ENCODE measurements at regions not wholly inside any gene's neighbourhood (a gene's known extent, or its start where the extent isn't known, plus 50 kb on each side); places are given as distances from the start of the nearest gene placed in this dataset.

DNA sequence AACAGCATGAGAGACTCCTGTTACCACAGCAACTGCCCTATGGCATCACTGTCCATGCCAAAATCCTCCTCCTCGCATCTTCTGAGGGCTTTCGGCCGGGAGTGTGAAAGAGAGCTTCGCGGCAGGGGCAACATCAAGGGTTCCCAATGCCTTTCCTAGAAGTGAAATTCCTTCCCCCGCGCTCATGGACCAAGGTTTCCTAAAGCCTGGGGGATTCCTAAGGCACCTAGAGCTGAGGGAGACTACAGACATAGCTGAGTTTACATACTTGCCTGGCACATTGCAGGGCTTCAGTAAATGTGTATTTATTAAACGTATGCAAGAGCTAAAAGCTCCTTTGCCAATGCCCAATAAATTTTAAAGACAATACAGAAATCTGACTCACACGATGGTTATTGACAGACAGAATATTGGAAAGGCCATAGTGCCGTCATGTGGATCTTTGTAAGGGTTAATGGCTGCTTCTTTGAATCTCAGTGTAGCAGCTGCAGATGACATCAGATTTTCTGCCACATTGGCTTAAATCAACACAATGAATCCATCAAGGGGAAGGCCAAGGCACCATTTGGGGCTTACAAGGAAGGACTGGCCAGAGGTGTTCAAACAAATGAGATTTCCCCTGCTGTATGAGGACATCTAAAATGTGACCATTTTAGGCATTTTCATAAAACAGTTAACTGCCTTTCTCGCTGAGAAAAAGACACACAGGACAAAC is 281.2 kb upstream of the JARID2 start:
- Histone ChIP-seq H3K9me3 (ENCODE audit: control insufficient read depth in 1 of 2, low read length in 2 of 2) (no peaks in the 10 kb centered on the region), H3K36me3 (ENCODE audit: control insufficient read depth in 1 of 2, insufficient read depth in 2 of 2, low read length in 2 of 2) (no peaks in the 10 kb centered on the region), H3K27ac (ENCODE audit: low read depth, low read length) (no peak overlapping the region), H3K4me1 (ENCODE audit: control insufficient read depth in 1 of 2, insufficient read depth in 2 of 2, low read length in 2 of 2) (peaks cover 9 to 11% of the 10 kb centered on the region in 2 donors), H3K4me3 (ENCODE audit: low read depth in 1 of 2, low read length in 2 of 2) (no peak overlapping the region), H3K9ac (ENCODE audit: low read depth in 1 of 2, low read length in 2 of 2) (no peak overlapping the region), H3K27me3 (ENCODE audit: control insufficient read depth in 1 of 2, insufficient read depth in 2 of 2, low read length in 2 of 2) (no peaks in the 10 kb centered on the region)

DNA sequence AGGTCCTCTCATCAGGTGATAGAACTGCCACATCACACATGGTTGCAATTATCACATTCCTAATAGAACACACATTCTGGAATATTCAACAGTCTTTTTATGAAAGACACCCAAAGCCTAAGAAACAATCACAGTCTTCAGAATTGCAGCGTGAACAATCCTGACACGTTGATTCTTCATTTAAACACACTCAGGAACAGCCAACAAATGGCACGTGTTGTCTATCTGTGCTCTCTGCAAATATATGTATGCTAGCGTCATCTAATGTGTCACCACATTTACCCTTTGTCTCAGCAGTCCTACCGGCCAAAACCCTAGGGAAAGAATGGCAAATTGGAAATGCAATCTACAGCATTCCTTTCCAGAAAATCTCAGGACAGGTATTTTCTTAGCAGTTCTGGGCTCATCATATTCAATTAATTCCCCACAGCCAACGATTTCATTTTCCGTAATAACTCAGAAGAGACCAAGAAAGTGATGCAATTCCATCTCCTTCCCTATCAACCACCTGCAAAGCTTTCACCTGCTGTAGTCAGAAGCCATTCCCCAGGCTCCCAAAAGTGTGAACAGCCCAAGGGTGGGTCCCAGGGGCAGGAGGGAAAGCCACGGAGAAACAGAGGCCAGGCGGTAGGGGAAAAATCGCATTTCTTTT is 280.3 kb upstream of the JARID2 start:
- H3K36me3 ChIP-seq (ENCODE audit: control insufficient read depth in 1 of 2, insufficient read depth in 2 of 2, low read length in 2 of 2): no peaks in the 10 kb centered on the region
- no peak overlapping the region for H3K27ac ChIP-seq (ENCODE audit: low read depth, low read length)
- H3K9me3 ChIP-seq (ENCODE audit: control insufficient read depth in 1 of 2, low read length in 2 of 2): no peaks in the 10 kb centered on the region
- no peaks in the 10 kb centered on the region for H3K27me3 ChIP-seq (ENCODE audit: control insufficient read depth in 1 of 2, insufficient read depth in 2 of 2, low read length in 2 of 2)
- H3K4me3 ChIP-seq (ENCODE audit: low read depth in 1 of 2, low read length in 2 of 2): no peak overlapping the region
- H3K9ac ChIP-seq (ENCODE audit: low read depth in 1 of 2, low read length in 2 of 2): no peak overlapping the region
- H3K4me1 ChIP-seq (ENCODE audit: control insufficient read depth in 1 of 2, insufficient read depth in 2 of 2, low read length in 2 of 2): peaks cover 9 to 11% of the 10 kb centered on the region in 2 donors

DNA sequence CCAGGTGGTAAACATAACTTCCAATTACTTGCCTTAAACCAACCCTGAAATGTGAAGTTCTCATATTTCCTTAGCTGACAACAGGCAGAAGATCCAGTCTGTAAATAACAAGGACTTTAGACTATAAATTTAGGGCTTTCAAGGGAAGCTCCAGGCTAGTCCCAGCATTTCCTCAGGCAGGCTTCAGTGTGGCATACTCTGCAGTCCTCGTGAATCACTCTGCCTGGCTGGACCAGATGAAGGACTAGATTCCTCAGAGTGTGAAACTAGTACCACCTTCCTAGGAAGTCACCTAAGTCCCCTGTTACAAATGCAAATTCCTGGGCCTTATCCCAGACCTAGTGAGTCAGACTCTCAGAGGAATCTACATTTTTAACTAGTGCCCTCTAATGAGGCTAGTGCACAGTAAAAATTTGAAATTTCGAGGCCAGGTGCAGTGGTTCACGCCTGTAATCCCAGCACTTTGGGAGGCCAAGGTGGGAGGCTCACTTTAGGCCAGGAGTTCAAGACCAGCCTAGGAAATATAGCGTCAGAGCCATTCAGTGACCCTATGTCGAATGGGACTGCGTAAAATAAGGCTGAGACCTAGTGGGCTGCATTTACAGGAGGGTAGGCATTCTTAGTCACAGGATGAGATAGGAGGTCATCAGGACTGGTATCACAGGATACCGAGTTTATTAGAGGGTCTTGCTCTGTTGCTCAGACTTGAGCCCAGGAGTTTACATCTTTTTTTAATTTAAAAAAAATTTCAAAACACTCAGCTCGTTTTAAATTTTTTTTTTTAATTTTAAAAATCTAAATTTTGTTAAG is 279.6 kb upstream of the JARID2 start:
- Histone ChIP-seq H3K36me3 (ENCODE audit: control insufficient read depth in 1 of 2, insufficient read depth in 2 of 2, low read length in 2 of 2) (no peaks in the 10 kb centered on the region), H3K9me3 (ENCODE audit: control insufficient read depth in 1 of 2, low read length in 2 of 2) (no peaks in the 10 kb centered on the region), H3K9ac (ENCODE audit: low read depth in 1 of 2, low read length in 2 of 2) (no peak overlapping the region), H3K4me3 (ENCODE audit: low read depth in 1 of 2, low read length in 2 of 2) (no peak overlapping the region), H3K27ac (ENCODE audit: low read depth, low read length) (no peak overlapping the region), H3K27me3 (ENCODE audit: control insufficient read depth in 1 of 2, insufficient read depth in 2 of 2, low read length in 2 of 2) (no peaks in the 10 kb centered on the region), H3K4me1 (ENCODE audit: control insufficient read depth in 1 of 2, insufficient read depth in 2 of 2, low read length in 2 of 2) (peaks cover 9 to 11% of the 10 kb centered on the region in 2 donors)

DNA sequence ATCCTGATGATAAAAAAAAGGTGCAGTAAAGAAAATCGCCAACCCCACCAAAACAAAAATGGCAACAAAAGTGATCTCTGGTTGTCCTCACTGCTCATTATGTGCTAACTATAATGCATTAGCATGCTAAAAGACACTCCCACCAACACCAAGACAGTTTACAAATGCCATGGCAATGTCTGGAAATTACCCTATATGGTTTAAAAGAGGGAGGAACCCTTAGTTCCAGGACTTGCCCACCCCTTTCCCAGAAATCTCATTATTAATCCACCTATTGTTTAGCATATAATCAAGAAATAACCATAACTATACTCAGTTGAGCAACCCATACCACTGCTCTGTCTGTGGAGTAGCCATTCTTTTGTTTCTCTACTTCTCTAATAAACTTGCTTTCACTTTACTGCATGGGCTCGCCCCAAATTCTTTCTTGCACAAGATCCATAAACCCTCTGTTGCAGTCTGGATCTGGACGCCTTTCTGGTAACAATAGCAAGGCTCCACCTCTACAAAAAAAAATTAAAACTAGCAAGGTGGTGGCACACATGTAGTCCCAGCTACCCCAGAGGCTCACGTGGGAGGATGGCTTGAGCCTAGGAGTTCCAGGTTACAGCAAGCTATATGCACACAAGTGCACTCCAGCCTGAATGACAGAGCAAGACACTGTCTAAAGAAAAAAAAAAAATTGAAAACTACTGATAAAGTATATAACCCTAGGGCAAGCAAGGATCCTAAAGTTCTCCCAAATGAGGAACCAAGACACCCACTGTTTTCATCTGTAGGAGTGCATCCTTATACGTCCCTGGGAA is 278.8 kb upstream of the JARID2 start:
- H3K27me3 ChIP-seq (ENCODE audit: control insufficient read depth in 1 of 2, insufficient read depth in 2 of 2, low read length in 2 of 2): no peaks in the 10 kb centered on the region
- no peaks in the 10 kb centered on the region for H3K9me3 ChIP-seq (ENCODE audit: control insufficient read depth in 1 of 2, low read length in 2 of 2)
- peaks cover 9 to 11% of the 10 kb centered on the region in 2 donors for H3K4me1 ChIP-seq (ENCODE audit: control insufficient read depth in 1 of 2, insufficient read depth in 2 of 2, low read length in 2 of 2)
- no peak overlapping the region for H3K4me3 ChIP-seq (ENCODE audit: low read depth in 1 of 2, low read length in 2 of 2)
- no peak overlapping the region for H3K9ac ChIP-seq (ENCODE audit: low read depth in 1 of 2, low read length in 2 of 2)
- H3K27ac ChIP-seq (ENCODE audit: low read depth, low read length): no peak overlapping the region
- no peaks in the 10 kb centered on the region for H3K36me3 ChIP-seq (ENCODE audit: control insufficient read depth in 1 of 2, insufficient read depth in 2 of 2, low read length in 2 of 2)

DNA sequence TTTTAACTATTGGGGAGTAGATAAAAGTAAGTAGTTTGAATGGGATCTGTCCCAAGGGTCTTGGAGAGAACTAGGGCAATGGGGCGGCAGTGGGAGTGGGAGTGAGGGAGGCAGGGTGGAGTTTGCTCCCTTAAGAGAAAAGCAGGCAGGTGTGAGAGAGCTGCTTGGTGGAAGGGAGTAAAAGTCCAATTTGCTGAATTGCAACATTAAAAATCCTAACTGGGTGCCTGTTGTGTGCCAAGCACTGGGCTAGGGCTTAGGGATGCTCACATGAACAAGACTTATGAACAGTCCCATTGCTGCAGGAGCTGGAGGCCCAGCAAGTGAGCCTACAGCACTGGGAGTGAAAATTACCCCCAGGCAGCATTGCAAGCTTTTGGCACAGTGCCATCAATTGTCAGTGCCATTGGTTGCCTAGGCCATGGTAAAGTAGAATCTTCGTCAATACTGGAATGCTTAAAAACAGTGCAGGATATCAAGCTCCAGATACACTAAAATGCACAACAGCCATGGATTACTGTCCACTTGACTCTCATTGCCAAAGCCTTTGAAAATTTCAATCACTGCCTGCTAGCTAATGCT is 277.7 kb upstream of the JARID2 start:
- Histone ChIP-seq H3K36me3 (ENCODE audit: control insufficient read depth in 1 of 2, insufficient read depth in 2 of 2, low read length in 2 of 2) (no peaks in the 10 kb centered on the region), H3K9me3 (ENCODE audit: control insufficient read depth in 1 of 2, low read length in 2 of 2) (no peaks in the 10 kb centered on the region), H3K27ac (ENCODE audit: low read depth, low read length) (no peak overlapping the region), H3K27me3 (ENCODE audit: control insufficient read depth in 1 of 2, insufficient read depth in 2 of 2, low read length in 2 of 2) (no peaks in the 10 kb centered on the region), H3K4me1 (ENCODE audit: control insufficient read depth in 1 of 2, insufficient read depth in 2 of 2, low read length in 2 of 2) (peaks cover 9 to 11% of the 10 kb centered on the region in 2 donors), H3K4me3 (ENCODE audit: low read depth in 1 of 2, low read length in 2 of 2) (no peak overlapping the region), H3K9ac (ENCODE audit: low read depth in 1 of 2, low read length in 2 of 2) (no peak overlapping the region)

DNA sequence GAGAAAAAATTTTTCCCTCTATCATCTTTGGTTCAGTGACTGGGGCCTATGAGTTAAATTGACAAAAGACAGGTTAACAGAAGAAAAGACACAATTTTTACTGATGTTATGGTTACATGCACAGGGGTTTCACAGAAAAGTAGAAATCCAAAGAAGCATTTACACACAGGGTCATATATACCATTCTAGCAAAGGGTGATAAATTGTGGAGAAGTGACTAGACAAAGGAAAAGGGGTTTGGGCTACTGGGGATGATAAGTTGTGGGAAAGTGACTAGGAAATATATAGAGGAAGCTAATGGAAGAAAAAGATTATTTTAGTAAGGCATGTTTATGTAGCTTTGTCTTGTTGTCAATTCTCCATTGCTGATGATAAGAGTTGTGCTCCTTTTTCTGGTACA is 276.7 kb upstream of the JARID2 start:
- no peaks in the 10 kb centered on the region for H3K27me3 ChIP-seq (ENCODE audit: control insufficient read depth in 1 of 2, insufficient read depth in 2 of 2, low read length in 2 of 2)
- no peak overlapping the region for H3K4me3 ChIP-seq (ENCODE audit: low read depth in 1 of 2, low read length in 2 of 2)
- no peak overlapping the region for H3K9ac ChIP-seq (ENCODE audit: low read depth in 1 of 2, low read length in 2 of 2)
- H3K9me3 ChIP-seq (ENCODE audit: control insufficient read depth in 1 of 2, low read length in 2 of 2): no peaks in the 10 kb centered on the region
- no peaks in the 10 kb centered on the region for H3K36me3 ChIP-seq (ENCODE audit: control insufficient read depth in 1 of 2, insufficient read depth in 2 of 2, low read length in 2 of 2)
- peaks cover 9 to 11% of the 10 kb centered on the region in 2 donors for H3K4me1 ChIP-seq (ENCODE audit: control insufficient read depth in 1 of 2, insufficient read depth in 2 of 2, low read length in 2 of 2)
- H3K27ac ChIP-seq (ENCODE audit: low read depth, low read length): no peak overlapping the region

DNA sequence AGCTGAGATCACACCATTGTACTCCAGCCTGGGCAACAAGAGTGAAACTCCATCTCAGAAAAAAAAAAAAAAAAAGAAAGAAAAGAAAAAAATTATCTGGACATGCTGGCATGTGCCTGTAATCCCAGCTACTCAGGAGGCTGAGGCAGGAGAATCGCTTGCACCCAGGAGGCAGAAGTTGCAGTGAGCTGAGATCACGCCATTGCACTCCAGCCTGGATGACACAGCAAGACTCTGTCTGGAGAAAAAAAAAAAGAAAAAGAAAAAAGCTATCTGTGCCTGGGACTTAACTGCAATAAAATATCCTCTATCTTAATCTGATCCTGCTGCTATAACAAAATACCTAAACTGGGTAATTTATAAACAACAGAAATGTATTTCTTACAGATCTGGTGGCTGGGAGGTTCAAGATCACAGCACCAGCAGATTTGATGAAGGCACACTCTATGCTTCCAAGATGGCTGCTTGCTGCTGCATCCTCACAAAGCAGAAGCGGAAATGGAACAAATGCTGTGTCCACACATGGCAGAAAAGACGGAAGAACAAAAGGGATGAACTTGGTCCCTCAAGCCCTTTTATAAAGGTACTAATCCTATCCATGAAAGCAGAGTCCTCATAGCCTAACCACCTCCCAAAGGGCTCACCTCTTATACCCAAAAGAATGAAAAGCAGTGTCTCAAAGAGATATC is 273.3 kb upstream of the JARID2 start:
- Histone ChIP-seq H3K27ac (ENCODE audit: low read depth, low read length) (no peak overlapping the region), H3K36me3 (ENCODE audit: control insufficient read depth in 1 of 2, insufficient read depth in 2 of 2, low read length in 2 of 2) (no peaks in the 10 kb centered on the region), H3K4me3 (ENCODE audit: low read depth in 1 of 2, low read length in 2 of 2) (no peak overlapping the region), H3K9ac (ENCODE audit: low read depth in 1 of 2, low read length in 2 of 2) (no peak overlapping the region), H3K4me1 (ENCODE audit: control insufficient read depth in 1 of 2, insufficient read depth in 2 of 2, low read length in 2 of 2) (peaks cover 7 to 10% of the 10 kb centered on the region in 2 donors), H3K9me3 (ENCODE audit: control insufficient read depth in 1 of 2, low read length in 2 of 2) (no peaks in the 10 kb centered on the region), H3K27me3 (ENCODE audit: control insufficient read depth in 1 of 2, insufficient read depth in 2 of 2, low read length in 2 of 2) (no peaks in the 10 kb centered on the region)

DNA sequence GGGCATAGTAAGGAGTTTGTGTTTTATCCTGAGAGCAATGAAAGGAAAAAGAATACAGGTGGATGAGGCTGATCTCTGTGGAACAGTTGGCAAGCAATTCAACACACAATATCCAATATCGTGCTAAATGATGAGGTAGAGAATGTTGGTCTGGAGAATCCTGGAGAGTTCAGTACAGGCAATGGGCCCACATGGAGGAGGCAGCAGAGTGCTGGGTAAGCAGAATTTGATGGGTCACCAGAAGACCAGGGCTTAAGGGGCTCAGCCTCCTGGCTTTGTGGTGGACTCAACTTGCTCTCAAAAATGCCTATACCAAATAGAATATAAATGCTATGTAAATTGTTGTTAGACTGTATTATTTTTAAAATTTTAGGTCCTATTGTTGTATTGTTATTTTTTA is 271.5 kb upstream of the JARID2 start:
- Histone ChIP-seq H3K27me3 (ENCODE audit: control insufficient read depth in 1 of 2, insufficient read depth in 2 of 2, low read length in 2 of 2) (no peaks in the 10 kb centered on the region), H3K36me3 (ENCODE audit: control insufficient read depth in 1 of 2, insufficient read depth in 2 of 2, low read length in 2 of 2) (no peaks in the 10 kb centered on the region), H3K4me1 (ENCODE audit: control insufficient read depth in 1 of 2, insufficient read depth in 2 of 2, low read length in 2 of 2) (no peaks in the 10 kb centered on the region), H3K9me3 (ENCODE audit: control insufficient read depth in 1 of 2, low read length in 2 of 2) (no peaks in the 10 kb centered on the region), H3K27ac (ENCODE audit: low read depth, low read length) (no peak overlapping the region), H3K4me3 (ENCODE audit: low read depth in 1 of 2, low read length in 2 of 2) (no peak overlapping the region), H3K9ac (ENCODE audit: low read depth in 1 of 2, low read length in 2 of 2) (no peak overlapping the region)

DNA sequence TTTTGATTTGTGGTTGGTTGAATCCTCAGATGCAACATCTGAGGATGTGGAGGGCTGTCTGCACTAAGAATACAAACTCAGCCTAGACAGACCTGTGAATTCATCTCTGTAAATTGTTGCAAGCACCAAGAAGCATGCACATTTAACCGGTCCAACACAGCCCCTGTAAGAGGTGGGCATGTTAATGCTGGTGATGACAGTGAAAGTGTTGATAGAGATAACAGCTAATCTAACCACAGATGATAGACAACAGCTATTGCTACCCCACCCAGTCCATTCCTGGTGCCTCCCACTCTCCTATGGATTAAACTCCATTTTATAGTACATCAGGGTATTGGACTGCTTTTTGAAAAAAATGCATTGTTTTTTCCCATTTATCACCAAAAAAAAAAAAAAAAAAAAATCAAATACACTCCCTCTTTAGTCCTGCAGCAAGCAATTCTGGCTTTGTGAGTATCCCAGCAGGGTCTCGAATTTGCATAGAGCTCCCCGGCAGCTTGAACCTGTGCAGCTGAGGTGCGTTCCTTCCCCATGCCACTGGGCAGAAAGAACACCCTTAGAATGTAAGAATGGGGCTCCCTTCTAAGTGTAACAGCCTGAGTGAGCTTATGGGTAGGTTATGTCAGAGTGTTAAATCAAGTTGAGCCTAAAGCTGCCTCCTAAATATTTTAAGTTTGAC is 270.9 kb upstream of the JARID2 start:
- Histone ChIP-seq H3K36me3 (ENCODE audit: control insufficient read depth in 1 of 2, insufficient read depth in 2 of 2, low read length in 2 of 2) (no peaks in the 10 kb centered on the region), H3K9ac (ENCODE audit: low read depth in 1 of 2, low read length in 2 of 2) (no peak overlapping the region), H3K27ac (ENCODE audit: low read depth, low read length) (no peak overlapping the region), H3K4me3 (ENCODE audit: low read depth in 1 of 2, low read length in 2 of 2) (no peak overlapping the region), H3K27me3 (ENCODE audit: control insufficient read depth in 1 of 2, insufficient read depth in 2 of 2, low read length in 2 of 2) (no peaks in the 10 kb centered on the region), H3K9me3 (ENCODE audit: control insufficient read depth in 1 of 2, low read length in 2 of 2) (no peaks in the 10 kb centered on the region), H3K4me1 (ENCODE audit: control insufficient read depth in 1 of 2, insufficient read depth in 2 of 2, low read length in 2 of 2) (no peaks in the 10 kb centered on the region)
